Germinal center (tissue), 1 donor: ENCODE measurements at regions not wholly inside any gene's neighbourhood (a gene's known extent, or its start where the extent isn't known, plus 50 kb on each side); places are given as distances from the start of the nearest gene placed in this dataset.
"Not testable (repeated sequence)": the region's sequence is repeated elsewhere in the genome, so short reads cannot be mapped to it uniquely, and the experiment has no call there.

ENCODE experiments used
- DNase-seq: peaks from one replicate; pipeline ENCODE4 v3.0.0; 2012; ENCODE audit warnings: mixed read lengths, low spot score

DNA sequence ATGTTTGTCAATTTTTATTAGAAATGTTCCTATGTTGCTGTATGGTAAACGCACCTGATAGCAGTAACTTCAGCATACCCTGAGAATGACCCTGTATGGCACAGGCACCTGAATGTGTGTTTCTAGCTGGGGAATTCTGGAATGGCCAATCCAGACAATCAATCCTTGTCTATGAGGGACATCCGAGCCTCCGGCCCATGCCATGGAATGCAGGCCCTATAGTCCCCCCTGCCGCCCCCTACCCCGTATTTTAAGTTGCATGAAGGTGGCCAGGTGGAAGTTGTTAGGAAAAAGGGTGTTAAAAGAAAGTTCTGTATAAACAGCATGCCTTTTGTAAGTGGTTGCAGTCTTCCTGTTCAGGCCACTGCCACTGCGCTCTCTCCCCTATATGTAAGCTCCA lies 595.9 kb downstream of the DSC3 start:
- no peak for DNase-seq

DNA sequence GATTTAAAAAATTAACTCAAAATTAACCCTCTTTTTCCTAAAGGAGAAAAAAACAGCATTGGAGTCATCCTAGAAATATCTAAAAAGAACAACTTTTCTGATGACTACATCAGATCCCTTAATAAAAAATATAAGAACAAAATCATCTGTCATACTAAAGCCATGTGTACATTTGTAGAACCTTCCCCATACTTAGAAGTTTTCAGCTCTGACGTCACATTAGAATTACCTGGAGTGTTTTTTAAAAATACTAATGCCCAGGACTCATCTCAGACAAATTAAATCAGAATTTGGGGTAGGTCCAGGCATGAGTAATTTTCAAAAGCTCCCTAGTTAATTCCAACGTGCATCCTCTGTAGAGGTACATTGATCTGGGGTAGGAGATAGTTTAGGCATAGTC lies 598.0 kb downstream of the DSC3 start:
- DNase-seq = no peak

GRCh38 chr18:30440351-30440750 lies 602.2 kb downstream of the DSC3 start:
- no peak for DNase-seq

- no peak for DNase-seq
Measured at GRCh38 chr18:30439174-30439573, 603.4 kb downstream of the DSC3 start.

- DNase-seq = no peak
Measured at GRCh38 chr18:30432349-30432748, 610.2 kb downstream of the DSC3 start.

DNA sequence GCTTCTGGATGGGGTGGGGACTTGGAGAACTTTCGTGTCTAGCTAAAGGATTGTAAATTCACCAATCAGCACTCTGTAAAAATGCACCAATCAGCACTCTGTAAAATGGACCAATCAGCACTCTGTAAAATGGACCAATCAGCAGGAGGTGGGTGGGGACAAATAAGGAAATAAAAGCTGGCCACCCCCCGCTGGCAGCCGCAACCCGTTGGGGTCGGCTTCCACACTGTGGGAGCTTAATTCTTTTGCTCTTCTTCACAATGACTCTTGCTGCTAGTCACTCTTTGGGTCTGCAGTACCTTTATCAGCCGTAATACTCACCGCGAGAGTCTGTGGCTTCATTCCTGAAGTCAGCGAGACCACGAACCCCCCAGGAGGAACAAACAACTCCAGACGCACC lies 623.1 kb downstream of the DSC3 start:
- not testable (repeated sequence) for DNase-seq

- no peak for DNase-seq
Measured at GRCh38 chr18:30415903-30416302, 626.6 kb downstream of the DSC3 start.

- no peak for DNase-seq
Measured at GRCh38 chr18:30409120-30409519, 633.4 kb downstream of the DSC3 start.

DNA sequence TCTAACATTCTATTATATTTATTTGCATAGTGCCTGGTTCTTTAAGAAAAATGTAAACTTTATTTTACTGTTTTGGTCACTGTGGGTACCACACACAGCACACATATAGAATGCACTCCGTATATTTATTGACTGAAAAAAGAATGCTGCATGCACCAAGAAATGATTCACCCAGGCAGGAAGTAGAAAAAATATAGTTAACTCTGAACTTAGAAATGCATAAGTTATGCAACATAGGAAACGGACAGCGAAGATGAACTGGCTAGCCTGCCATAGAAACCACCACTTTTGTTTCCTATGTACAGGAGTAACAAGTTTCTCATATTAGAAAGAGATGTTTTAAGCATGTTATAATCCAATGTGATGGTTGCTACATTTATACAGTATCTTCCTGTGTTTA lies 635.8 kb downstream of the DSC3 start:
- no peak for DNase-seq

DNA sequence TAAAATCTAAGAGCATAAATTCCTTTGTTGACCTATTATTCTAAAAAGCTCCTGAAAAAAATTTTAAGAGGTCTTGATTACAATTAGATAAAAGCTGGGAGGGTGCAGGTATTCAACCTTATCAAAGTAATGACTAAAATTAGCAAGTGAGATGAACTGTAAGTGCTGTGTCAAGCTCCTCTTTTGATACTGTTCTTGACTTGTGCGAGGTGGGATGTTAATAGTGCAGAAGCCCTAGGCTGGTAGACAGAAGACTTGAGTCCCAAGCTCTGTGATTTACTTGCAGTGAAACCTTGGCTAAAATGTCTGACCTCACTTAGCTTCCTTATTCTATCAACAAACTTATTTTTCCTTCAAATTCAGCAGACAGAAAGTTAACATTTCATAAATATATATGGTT lies 637.5 kb downstream of the DSC3 start:
- DNase-seq = no peak

DNA sequence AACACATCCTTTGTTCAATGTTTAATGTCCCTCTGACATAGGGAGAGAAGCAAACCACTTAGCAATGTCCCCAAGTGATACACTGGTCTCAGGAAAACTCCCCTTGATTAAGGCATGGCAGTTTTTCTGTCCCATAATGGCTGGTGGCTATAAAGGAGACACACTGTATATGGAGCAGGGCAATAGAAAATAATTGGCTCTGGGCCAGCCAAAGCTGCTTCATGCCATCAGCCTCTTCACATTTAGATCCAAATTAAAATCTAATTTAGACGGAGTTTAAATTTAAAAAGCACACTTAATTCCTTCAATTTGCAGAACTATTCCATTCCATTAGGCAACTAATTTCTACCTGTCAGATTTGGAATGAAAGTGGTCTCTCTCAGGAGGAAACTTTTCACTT lies 638.1 kb downstream of the DSC3 start:
- DNase-seq = no peak

DNA sequence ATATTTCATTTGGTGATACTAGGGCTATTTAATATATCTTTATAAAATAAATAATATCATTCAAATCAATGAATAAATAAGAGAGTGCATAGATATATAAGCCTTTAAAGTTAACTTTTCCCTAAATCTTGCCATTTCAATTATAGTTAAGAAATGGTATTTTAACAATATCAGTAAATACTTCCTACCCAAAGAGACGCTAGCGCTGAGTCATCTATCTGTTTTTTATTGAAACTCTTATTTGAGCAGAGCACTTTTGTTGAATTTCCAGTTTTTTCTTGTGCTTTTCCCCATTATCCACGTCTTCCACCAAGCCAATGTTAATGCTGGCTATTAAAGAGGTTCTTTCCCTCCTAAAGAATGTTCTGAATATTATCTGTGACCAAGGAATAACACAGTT lies 639.3 kb downstream of the DSC3 start:
- no peak for DNase-seq

GRCh38 chr18:30387401-30387800 lies 655.1 kb downstream of the DSC3 start:
- DNase-seq = no peak

- no peak for DNase-seq
Measured at GRCh38 chr18:30386624-30387023, 655.9 kb downstream of the DSC3 start.

DNA sequence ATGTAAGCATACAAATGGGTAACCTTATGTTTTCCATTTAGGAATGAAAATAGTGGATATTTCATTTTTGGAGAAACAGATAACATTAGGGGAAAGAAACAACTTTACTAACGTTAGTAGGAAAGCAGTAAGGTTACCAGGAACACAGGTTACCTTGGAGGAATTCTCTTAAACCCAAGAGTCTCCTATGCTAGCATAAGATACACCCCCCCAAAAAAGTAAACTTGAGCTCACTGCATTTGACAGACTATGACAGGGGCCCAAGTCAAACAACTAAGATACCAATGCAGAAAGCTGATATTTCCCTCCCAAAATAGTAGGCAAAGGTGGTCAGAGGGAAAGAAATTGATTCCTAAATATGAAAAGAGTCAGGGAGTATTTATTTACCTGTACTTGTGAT lies 656.9 kb downstream of the DSC3 start:
- no peak for DNase-seq

DNA sequence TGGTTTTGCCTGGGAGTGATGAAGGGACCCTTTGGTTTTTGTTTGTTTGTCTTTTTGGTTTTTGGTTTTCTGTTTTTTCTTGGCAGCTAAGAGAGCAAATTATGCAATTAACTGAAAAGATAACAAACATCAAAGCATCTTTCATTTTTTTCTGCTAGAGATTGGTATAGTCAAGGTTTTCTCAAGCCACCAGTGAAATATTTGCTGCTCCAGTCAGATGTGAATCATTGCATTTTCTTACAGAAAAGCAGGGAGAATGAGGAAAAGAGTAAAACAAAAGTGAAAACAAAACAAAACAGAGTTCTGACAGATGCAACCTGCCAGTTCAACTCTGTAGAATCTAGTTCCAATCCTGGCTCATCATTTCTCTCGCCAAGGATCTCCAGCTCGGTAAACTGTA lies 660.7 kb downstream of the DSC3 start:
- no peak for DNase-seq

GRCh38 chr18:30378097-30378496 lies 664.4 kb downstream of the DSC3 start:
- DNase-seq = no peak

- no peak for DNase-seq
Measured at GRCh38 chr18:30376515-30376914, 666.0 kb downstream of the DSC3 start.

DNA sequence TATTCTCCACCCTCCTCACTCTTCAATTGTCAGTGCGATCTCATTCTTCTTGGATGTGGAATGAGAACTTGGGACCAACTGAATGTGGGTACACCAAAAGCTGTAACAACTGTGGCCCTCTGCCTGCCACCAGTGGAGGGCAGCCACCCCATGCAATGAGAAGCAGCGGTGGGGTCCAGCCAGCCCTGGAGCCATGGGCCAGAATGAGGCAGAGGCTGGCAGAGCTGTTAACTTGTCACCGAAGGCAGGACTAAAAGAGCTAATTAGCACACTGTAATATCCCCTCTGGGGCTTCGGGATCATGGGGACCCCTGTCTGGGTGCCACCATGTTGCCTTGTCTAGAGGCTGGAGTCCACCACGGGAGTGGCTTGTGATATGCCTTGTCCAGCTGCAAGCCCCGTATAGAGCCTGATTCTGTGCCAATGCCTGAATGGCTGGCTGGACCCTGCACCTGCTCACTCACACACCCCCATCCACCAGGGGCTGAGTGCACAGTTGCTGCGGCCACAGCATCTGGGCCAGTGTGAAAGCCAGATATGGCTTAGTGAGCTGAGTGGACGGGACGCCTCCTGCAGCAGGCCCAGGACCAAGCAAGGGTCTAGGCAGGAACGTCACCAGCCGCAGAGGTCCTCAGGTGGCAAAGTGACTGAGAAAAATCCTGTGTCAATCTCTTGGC lies 680.5 kb downstream of the DSC3 start:
- no peak for DNase-seq

DNA sequence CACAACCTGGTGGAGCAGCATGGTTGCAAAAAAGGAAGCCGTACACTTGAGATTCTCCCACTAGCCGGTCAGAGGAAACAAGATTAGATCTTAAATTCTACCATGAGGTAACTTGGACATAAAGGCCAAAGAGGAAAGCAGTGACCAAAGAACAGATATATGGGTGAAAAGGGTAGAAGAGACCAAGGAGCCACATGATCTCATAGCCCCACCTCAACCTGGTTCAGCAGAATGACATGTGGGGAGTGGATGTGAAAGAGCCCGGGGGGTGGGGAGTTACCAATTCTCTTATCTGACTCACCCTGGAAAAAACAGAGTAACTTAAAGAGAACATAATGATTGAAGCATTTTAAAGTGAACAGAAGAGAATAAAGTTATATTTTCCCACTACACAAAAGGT lies 683.0 kb downstream of the DSC3 start:
- DNase-seq = no peak

GRCh38 chr18:30358555-30358954 lies 684.0 kb downstream of the DSC3 start:
- no peak for DNase-seq

DNA sequence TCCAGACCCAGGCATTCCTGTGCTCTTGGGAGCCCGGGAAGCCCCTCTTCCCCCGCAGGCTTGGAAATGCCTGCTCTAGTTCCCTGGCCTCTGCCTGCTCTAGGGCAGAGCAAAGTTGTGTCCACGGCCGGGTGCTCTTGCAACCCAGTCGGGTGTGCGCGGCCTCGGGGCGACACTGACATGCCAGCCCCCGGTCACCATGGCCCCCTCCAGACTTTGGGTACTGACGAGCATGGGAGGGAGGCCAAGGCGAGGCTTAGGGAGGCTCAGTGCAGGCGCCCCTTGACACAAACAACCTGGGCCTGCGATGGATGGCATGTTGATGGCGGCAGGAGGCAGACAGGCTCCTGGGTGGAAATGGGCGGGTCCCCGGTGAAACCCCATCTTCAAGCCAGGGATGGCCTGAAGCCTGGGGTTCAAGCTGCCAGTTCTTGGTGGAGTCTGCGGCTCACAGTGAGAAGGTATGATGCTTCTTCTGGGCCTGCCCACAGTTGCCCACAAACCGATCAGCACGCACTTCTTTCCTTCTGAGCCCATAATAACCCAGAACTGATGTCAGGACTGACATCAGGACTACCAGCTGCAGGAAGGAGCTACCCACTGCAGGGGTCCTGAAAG lies 689.9 kb downstream of the DSC3 start:
- no peak for DNase-seq

DNA sequence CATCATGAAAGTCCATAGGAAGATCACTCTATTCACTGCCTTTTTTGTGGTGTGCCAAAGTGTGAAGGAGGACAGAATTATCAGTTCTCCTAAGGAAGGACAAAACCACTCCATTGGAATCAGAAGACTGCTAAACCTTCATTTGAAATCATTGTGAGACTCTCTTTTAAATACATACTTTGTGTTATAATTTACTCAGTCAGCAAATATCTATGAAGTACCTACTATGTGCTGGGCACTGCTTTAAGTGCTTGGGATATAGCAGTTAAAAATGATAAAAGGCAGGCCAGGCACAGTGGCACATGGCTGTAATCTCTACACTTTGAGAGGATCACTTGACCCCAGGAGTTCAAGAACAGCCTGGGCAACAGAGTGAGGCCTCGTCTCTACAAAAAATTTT lies 692.3 kb downstream of the DSC3 start:
- no peak for DNase-seq

DNA sequence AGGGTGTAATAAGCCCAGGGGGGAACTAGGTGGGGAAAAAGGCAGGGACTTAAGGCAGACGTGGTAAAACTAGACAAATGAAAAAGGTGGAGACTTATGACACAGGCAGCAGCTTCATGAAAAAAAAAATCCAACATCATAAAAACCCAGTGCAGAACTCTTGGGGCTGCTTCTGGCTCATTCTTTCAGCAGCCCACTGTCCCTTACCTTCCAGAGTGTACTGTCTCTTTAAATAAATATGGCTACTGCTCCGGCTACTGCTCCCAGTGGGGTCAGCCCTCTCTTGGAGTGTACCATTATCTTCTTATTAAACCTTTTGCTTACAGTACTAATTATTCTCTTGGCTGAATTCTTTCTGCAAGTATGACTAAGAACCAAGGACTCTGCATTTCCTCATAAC lies 699.5 kb downstream of the DSC3 start:
- DNase-seq = no peak
